ENCODE measurements at regions not wholly inside any gene's neighbourhood (a gene's known extent, or its start where the extent isn't known, plus 50 kb on each side); places are given as distances from the start of the nearest gene placed in this dataset.

GRCh38 chr6:40044196-40044595 lies 109.9 kb upstream of the MOCS1 start:
- no peak overlapping the region for H3K9ac ChIP-seq
- no peak for DNase-seq
- no peak overlapping the region for H2AFZ ChIP-seq (ENCODE audit: low read depth)
- TF ChIP-seq ELF1 (IDR thresholded peaks at IDR 0.05) (no peak), POLR2AphosphoS5 (IDR thresholded peaks at IDR 0.05; ENCODE audit: low read depth, low read length) (no peak), CHD2 (IDR thresholded peaks at IDR 0.05; ENCODE audit: low read length, partially characterized antibody) (no peak), RXRA (IDR thresholded peaks at IDR 0.05; ENCODE audit: borderline replicate concordance, low read depth) (no peak), RCOR1 (IDR thresholded peaks at IDR 0.05; ENCODE audit: low read length) (no peak), FOXJ3 (CRISPR knock-in tag; IDR thresholded peaks at IDR 0.05) (no peak), FOXM1 (IDR thresholded peaks at IDR 0.05; ENCODE audit: low read depth) (no peak), MAX (IDR thresholded peaks at IDR 0.05; ENCODE audit: low read depth) (no peak), GATA2 (CRISPR knock-in tag; IDR thresholded peaks at IDR 0.05) (no peak), EP300 (IDR thresholded peaks at IDR 0.05; ENCODE audit: borderline replicate concordance in 1 of 2, low read depth in 1 of 2, low read length in 1 of 2) (no peak), JUND (IDR thresholded peaks at IDR 0.05) (no peak), NFIC (IDR thresholded peaks at IDR 0.05; ENCODE audit: borderline replicate concordance) (no peak), TEAD4 (IDR thresholded peaks at IDR 0.05; ENCODE audit: borderline replicate concordance, insufficient read depth) (no peak), NRF1 (IDR thresholded peaks at IDR 0.05; ENCODE audit: low read depth, low read length) (no peak), PBX3 (IDR thresholded peaks at IDR 0.05) (no peak), IRF3 (IDR thresholded peaks at IDR 0.05; ENCODE audit: low read depth, low read length) (no peak), REST (IDR thresholded peaks at IDR 0.05; ENCODE audit: low read depth, low read length) (no peak), FOSL2 (IDR thresholded peaks at IDR 0.05; ENCODE audit: borderline replicate concordance, low read depth) (no peak)
- H3K4me3 ChIP-seq (ENCODE audit: low read depth in 2 of 2, low read length in 1 of 2), result no peak overlapping the region
- no peaks in the 10 kb centered on the region for H3K4me1 ChIP-seq (ENCODE audit: control insufficient read depth in 1 of 2, insufficient read depth in 2 of 2, low read depth in 1 of 2, low read length in 1 of 2)
- no peaks in the 10 kb centered on the region for H3K9me3 ChIP-seq
- H3K9me2 ChIP-seq, result no peaks in the 10 kb centered on the region
- no peaks in the 10 kb centered on the region for H3K79me2 ChIP-seq (ENCODE audit: insufficient read depth)
- H3F3A ChIP-seq (replicated peaks; ENCODE audit: insufficient read depth), result no peaks in the 10 kb centered on the region
- H3K4me2 ChIP-seq, result no peak overlapping the region
- H3K27ac ChIP-seq (ENCODE audit: low read depth in 2 of 2, low read length in 1 of 2), result no peak overlapping the region
- H3K36me3 ChIP-seq (replicated peaks in 1 of 2; ENCODE audit: control insufficient read depth in 1 of 2, insufficient read depth in 2 of 2, low read length in 1 of 2), result no peaks in the 10 kb centered on the region
- ChIA-PET POLR2A (no interaction called here), CTCF (no interaction called here)
- WGBS (ENCODE audit: low lambda C conversion rate), result 3% methylated on average over 1 of the region's 1 CpG
- H4K20me1 ChIP-seq (ENCODE audit: insufficient read depth), result no peaks in the 10 kb centered on the region
- H3K27me3 ChIP-seq (ENCODE audit: insufficient read depth), result no peaks in the 10 kb centered on the region
